22Rv1 (cell line): ENCODE measurements at regions not wholly inside any gene's neighbourhood (a gene's known extent, or its start where the extent isn't known, plus 50 kb on each side); places are given as distances from the start of the nearest gene placed in this dataset.

ENCODE experiments used
- H3K27ac ChIP-seq: fragments of 450-650 bp; 2 replicates; pipeline ENCODE4 v1.5.1; 2017
- ZFX ChIP-seq: fragments of 450-650 bp; IDR thresholded peaks from 2 replicates; pipeline ENCODE4 v1.6.1; 2017; ENCODE audit warnings: antibody characterized with exemption, borderline replicate concordance
- TF ChIP-seq, protein P1 (sequence below): fragments of 450-650 bp; IDR thresholded peaks from 2 replicates; pipeline ENCODE4 v1.5.1; 2017; ENCODE audit warnings: mild to moderate bottlenecking

DNA sequence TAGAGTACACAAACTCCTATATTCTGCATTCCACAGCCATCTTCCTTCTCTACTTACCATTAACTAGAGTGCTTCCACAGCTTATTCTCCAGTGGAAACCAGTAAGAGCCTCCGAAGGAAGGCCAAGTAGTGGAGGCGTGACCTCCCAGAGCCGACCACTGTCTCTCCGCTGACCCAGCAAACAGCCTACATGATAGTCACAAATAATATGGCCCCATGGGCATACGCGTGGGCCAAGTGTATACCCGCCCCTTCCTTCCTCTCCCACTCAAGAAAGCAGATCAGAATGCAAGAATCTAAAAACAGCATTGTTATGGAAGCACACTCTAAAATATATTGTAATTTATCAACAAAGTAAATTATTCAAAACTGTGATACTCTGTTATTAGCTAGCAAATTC lies 526.6 kb upstream of the JARID2 start:
- H3K27ac ChIP-seq, result no peak overlapping the region
- TF ChIP-seq, protein P1, sequence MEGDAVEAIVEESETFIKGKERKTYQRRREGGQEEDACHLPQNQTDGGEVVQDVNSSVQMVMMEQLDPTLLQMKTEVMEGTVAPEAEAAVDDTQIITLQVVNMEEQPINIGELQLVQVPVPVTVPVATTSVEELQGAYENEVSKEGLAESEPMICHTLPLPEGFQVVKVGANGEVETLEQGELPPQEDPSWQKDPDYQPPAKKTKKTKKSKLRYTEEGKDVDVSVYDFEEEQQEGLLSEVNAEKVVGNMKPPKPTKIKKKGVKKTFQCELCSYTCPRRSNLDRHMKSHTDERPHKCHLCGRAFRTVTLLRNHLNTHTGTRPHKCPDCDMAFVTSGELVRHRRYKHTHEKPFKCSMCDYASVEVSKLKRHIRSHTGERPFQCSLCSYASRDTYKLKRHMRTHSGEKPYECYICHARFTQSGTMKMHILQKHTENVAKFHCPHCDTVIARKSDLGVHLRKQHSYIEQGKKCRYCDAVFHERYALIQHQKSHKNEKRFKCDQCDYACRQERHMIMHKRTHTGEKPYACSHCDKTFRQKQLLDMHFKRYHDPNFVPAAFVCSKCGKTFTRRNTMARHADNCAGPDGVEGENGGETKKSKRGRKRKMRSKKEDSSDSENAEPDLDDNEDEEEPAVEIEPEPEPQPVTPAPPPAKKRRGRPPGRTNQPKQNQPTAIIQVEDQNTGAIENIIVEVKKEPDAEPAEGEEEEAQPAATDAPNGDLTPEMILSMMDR, result no peak
- TF ChIP-seq ZFX, result no peak

DNA sequence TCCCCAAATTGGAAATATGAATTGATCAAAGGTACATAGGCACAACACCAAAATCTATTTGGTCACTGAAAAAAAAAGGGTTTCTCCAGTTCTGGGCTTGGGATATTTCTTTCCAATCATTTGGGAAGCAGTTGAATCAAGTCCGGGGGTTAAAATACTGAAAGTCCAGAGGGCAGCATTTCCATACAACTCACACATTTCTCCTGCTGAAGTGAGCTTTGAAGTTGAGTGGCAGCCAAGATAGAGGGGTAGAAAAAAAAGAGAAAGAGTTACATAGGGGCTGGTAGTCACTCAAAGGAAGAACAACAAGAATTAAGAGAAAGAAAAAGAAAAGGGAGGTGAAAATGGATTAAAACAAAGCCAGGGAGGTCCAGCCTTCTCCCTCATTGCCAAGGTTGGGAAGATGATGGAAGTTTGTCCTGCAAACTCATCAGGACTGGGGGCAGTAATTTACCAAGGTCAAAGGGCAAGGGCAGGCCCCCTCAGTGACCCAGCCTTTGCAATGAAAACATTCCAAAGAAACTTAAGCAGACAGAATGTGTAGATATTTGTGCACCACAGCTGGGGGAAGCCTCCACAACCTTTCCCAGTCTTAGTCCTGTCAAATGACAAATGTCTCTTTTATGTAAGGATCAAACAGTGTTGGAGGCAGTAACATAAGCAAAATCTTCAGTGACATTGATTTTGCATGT lies 525.3 kb upstream of the JARID2 start:
- TF ChIP-seq ZFX, result no peak
- TF ChIP-seq, protein P1, result no peak
- no peak overlapping the region for H3K27ac ChIP-seq

DNA sequence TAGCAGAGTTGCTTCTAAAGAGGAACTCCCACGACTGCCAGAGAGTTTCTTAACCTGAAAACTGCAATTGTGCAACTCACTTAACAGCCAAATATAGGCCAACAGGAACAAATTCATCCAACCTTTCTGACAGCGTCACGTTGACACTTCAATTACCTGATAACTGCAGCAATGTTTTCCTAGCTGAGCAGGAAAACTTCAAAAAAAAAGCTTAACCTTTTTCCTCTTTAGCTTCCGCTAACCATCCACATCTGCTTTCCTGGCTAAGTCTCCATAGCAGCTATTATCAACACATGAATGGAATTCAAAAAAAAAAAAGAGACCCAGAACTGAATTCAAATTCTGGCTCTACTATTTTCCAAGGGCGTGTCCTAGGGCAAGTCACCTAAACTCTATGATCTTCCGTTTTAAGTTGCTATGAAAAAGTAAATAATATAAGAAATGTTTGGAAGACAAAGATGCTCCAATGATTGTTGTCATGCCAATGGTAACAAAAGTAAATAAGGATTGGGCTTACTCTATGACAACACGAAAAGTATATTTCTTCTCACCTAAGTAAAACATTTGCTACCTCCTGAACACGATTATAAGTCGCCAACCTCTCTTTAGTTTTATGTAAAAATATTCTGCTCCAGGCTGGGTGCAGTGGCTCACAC lies 524.6 kb upstream of the JARID2 start:
- TF ChIP-seq, protein P1, result no peak
- no peak for TF ChIP-seq ZFX
- H3K27ac ChIP-seq, result no peak overlapping the region

DNA sequence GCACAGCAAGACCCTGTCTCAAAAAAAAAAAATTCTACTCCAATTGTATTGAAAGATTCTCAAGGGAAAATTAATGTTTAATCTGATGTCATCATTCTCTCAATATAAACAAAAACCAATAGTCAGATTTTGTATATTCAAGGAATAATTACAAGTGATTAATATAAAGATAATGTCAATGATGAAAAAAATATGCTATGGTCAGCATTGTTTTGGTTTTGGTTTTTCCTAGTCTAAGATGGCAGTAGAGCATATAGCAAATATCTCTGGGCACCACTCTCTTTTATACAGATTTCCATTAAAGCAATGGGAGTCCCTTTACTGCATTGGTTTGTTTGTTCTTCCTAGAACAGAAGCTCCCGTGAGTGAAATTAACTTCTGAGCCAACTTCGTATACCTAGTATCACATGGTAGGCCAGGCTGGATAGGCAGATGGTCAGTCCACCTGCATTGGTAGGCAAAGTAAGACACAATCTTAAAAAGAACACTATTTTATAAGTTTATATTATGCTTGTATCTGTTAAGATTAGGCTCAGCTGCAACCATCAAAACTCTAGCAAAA lies 523.8 kb upstream of the JARID2 start:
- H3K27ac ChIP-seq, result no peak overlapping the region
- no peak for TF ChIP-seq ZFX
- TF ChIP-seq, protein P1, result no peak

DNA sequence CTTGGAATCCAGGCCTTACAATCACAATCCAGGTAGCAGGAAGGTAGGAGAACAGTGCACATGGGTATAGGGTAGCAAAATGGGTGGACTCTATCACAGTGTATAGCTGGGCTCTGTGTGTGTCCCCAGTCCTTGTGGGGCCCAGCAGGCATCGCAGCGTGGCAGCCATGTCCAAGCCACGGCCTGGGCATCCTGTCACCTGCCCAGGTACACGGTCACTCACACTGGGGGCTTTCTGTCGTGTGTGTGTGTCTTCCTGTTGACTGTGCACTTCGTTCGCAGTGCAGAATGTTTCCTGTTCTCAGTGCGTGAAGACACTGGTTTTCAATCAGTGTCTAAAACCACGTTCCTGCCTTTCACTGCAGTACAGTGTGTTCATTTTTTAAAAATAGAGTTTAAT lies 523.2 kb upstream of the JARID2 start:
- TF ChIP-seq ZFX, result no peak
- H3K27ac ChIP-seq, result no peak overlapping the region

DNA sequence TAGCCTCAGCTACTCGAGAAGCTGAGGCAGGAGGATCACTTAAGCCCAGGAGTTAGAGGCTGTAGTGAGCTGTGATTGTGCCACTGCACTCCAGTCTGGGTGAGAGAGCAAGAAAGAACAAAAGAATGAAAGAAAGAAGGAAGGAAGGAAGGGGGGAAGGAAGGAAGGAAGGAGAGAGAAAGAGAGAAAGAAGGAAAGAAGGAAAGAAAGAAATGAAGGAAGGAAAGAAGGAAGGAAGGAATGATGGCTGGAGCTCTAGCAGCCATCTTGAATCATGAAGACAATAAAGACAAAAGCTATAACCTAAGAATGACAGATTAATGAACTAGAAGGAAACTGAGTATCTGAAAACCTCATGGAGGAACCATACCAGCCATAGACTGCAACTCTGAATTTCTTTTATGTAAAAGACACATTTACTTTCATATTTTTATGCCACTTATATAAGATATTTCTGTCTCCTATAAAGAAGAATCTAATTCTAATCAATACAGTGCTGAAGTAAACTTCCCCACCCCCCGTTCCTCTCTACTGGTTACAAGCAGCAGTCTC lies 522.3 kb upstream of the JARID2 start:
- TF ChIP-seq ZFX, result no peak
- TF ChIP-seq, protein P1, result no peak
- no peak overlapping the region for H3K27ac ChIP-seq

DNA sequence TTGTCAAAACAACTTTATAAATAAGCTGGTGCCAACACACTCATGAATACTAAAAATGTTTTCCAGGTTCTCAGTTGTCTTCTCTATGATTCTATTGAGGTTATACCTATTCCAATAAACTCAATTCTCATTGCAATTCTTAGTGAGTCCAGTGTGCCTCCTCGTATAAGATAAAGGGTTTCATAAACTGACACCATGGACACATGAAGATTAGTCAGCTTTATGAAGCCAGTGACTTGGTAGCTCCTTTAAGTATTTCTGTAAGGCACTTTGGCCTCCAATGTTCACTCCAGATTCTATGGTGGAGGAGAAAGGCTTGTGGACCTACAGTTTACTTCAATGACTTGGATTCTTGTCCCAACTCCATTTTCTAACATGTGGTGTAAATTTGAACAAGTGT lies 521.3 kb upstream of the JARID2 start:
- TF ChIP-seq, protein P1, result no peak
- TF ChIP-seq ZFX, result no peak

More for the DNA sequence above, 521.3 kb upstream of the JARID2 start:
- H3K27ac ChIP-seq, result no peak overlapping the region
